Activated CD8-positive, alpha-beta T cell treated with anti-CD3 and anti-CD28 coated beads for 36 hours (primary cell): ENCODE measurements at regions not wholly inside any gene's neighbourhood (a gene's known extent, or its start where the extent isn't known, plus 50 kb on each side); places are given as distances from the start of the nearest gene placed in this dataset.

Experiments
- ATAC-seq: fragments of 200-7000 bp; cut with Tn5 transposase; one replicate; pipeline ENCODE4 v1.10.0; 2021; ENCODE audit warnings: mild to moderate bottlenecking, moderate library complexity
- CTCF ChIA-PET: fragments of 350-600 bp; sonication (Branson Sonifier 250); formaldehyde crosslinking; loops from one replicate; lab custom pipeline; 2021; ENCODE audit warnings: antibody characterized with exemption; lab: Charles Lee
- POLR2A ChIA-PET: fragments of 350-600 bp; sonication (Branson Sonifier 250); formaldehyde crosslinking; loops from one replicate; lab custom pipeline; 2021; ENCODE audit warnings: antibody characterized with exemption; lab: Charles Lee
- DNase-seq: peaks from one replicate; pipeline ENCODE4 v3.0.0-alpha.2; 2020
- H3K27ac Mint-ChIP-seq: one replicate; pipeline ENCODE4 v1.8.0; 2021; ENCODE audit warnings: mild to moderate bottlenecking, mixed read lengths
- H3K27me3 Mint-ChIP-seq: one replicate; pipeline ENCODE4 v1.8.0; 2021; ENCODE audit warnings: mixed read lengths
- H3K36me3 Mint-ChIP-seq: one replicate; pipeline ENCODE4 v1.8.0; 2021; ENCODE audit warnings: low read depth, mixed read lengths
- H3K4me1 Mint-ChIP-seq: one replicate; pipeline ENCODE4 v1.8.0; 2021; ENCODE audit warnings: low read depth, mixed read lengths
- H3K4me3 Mint-ChIP-seq: one replicate; pipeline ENCODE4 v1.8.0; 2021; ENCODE audit warnings: mild to moderate bottlenecking, moderate library complexity, mixed read lengths
- H3K9me3 Mint-ChIP-seq: one replicate; pipeline ENCODE4 v1.8.0; 2021; ENCODE audit warnings: mixed read lengths
- CTCF ChIP-seq: fragments of 200-600 bp; IDR thresholded peaks from one replicate; pipeline ENCODE4 v1.8.0; 2022; ENCODE audit warnings: antibody characterized with exemption, mild to moderate bottlenecking
- intact Hi-C: fragments of 100-400 bp; cut with micrococcal nuclease; formaldehyde crosslinking; loops from one replicate; pipeline ENCODE4 v1.10.0; 2022

- no peaks in the 10 kb centered on the region for H3K4me1 Mint-ChIP-seq
- H3K4me3 Mint-ChIP-seq = no peak overlapping the region
- H3K36me3 Mint-ChIP-seq = no peaks in the 10 kb centered on the region
- H3K27me3 Mint-ChIP-seq = peaks cover 2% of the 10 kb centered on the region
- H3K27ac Mint-ChIP-seq = no peak overlapping the region
- ChIA-PET CTCF (no interaction called here), POLR2A (no interaction called here)
- no peak for DNase-seq
- no peak for ATAC-seq
- H3K9me3 Mint-ChIP-seq = no peaks in the 10 kb centered on the region
- intact Hi-C loops = no loop called here
- no peak for TF ChIP-seq CTCF
Measured at GRCh38 chr1:232364654-232365382, 265.1 kb downstream of the SIPA1L2 start.

GRCh38 chr1:232363008-232363407 lies 266.9 kb downstream of the SIPA1L2 start:
- ATAC-seq (no peak), DNase-seq (no peak)
- ChIA-PET CTCF (no interaction called here), POLR2A (no interaction called here)
- no peaks in the 10 kb centered on the region for H3K4me1 Mint-ChIP-seq
- H3K27ac Mint-ChIP-seq = no peak overlapping the region
- H3K27me3 Mint-ChIP-seq = peaks cover 2% of the 10 kb centered on the region
- H3K4me3 Mint-ChIP-seq = no peak overlapping the region
- TF ChIP-seq CTCF = no peak
- no peaks in the 10 kb centered on the region for H3K36me3 Mint-ChIP-seq
- intact Hi-C loops = no loop called here
- no peaks in the 10 kb centered on the region for H3K9me3 Mint-ChIP-seq

- no peaks in the 10 kb centered on the region for H3K9me3 Mint-ChIP-seq
- H3K27me3 Mint-ChIP-seq = peaks cover 4% of the 10 kb centered on the region
- no peaks in the 10 kb centered on the region for H3K36me3 Mint-ChIP-seq
- H3K27ac Mint-ChIP-seq = no peak overlapping the region
- H3K4me1 Mint-ChIP-seq = no peaks in the 10 kb centered on the region
- intact Hi-C loops = no loop called here
- DNase-seq (no peak), ATAC-seq (no peak)
- ChIA-PET POLR2A (no interaction called here), CTCF (no interaction called here)
- no peak for TF ChIP-seq CTCF
- H3K4me3 Mint-ChIP-seq = no peak overlapping the region
Measured at GRCh38 chr1:232357416-232357815, 272.5 kb downstream of the SIPA1L2 start.

- intact Hi-C loops = no loop called here
- ATAC-seq (no peak), DNase-seq (no peak)
- ChIA-PET POLR2A (no interaction called here), CTCF (no interaction called here)
- H3K9me3 Mint-ChIP-seq = no peaks in the 10 kb centered on the region
- H3K27me3 Mint-ChIP-seq = peaks cover 4% of the 10 kb centered on the region
- no peak overlapping the region for H3K4me3 Mint-ChIP-seq
- H3K27ac Mint-ChIP-seq = no peak overlapping the region
- H3K4me1 Mint-ChIP-seq = no peaks in the 10 kb centered on the region
- H3K36me3 Mint-ChIP-seq = no peaks in the 10 kb centered on the region
- TF ChIP-seq CTCF = no peak
Measured at GRCh38 chr1:232355162-232356006, 274.5 kb downstream of the SIPA1L2 start.

- intact Hi-C loops = no loop called here
- ChIA-PET CTCF (no interaction called here), POLR2A (no interaction called here)
- Mint-ChIP-seq H3K27ac (no peak overlapping the region), H3K4me3 (no peak overlapping the region), H3K9me3 (no peaks in the 10 kb centered on the region), H3K36me3 (no peaks in the 10 kb centered on the region), H3K4me1 (no peaks in the 10 kb centered on the region), H3K27me3 (peaks cover 6% of the 10 kb centered on the region)
- ATAC-seq = no peak
- no peak for DNase-seq
- TF ChIP-seq CTCF = no peak
Measured at GRCh38 chr1:232353001-232353400, 276.9 kb downstream of the SIPA1L2 start.
